GM12878 (cell line): ENCODE measurements at regions not wholly inside any gene's neighbourhood (a gene's known extent, or its start where the extent isn't known, plus 50 kb on each side); places are given as distances from the start of the nearest gene placed in this dataset.

ENCODE experiments used
- BRCA1 ChIP-seq: IDR thresholded peaks from 2 replicates; pipeline ENCODE4 v1.6.1; 2011; ENCODE audit warnings: low read depth, low read length, improper control_type of control experiment
- CTCF ChIP-seq, 3 experiments: IDR thresholded peaks in 2 of 3; conservative IDR thresholded peaks in 1 of 3; 2 replicates each; pipeline ENCODE4 v1.5.1; 2011; ENCODE audit warnings: low read depth in 3 of 3, low read length in 3 of 3, mild to moderate bottlenecking in 3 of 3, control low read depth in 2 of 3, moderate library complexity in 2 of 3, inconsistent platforms in 1 of 3, mixed read lengths in 1 of 3; ENCODE audit not compliant: control insufficient read depth in 2 of 3, insufficient read depth in 1 of 3; ENCODE audit errors: extremely low read depth in 1 of 3
- EZH2 ChIP-seq: IDR thresholded peaks from 2 replicates; pipeline ENCODE4 v1.6.1; 2012; ENCODE audit warnings: low read depth, mild to moderate bottlenecking, control low read depth, inconsistent platforms, low read length, borderline replicate concordance; ENCODE audit not compliant: control insufficient read depth
- MTA2 ChIP-seq: fragments of 450-650 bp; IDR thresholded peaks from 2 replicates; pipeline ENCODE4 v1.6.1; 2016; ENCODE audit warnings: low read depth, mild to moderate bottlenecking, moderate library complexity
- SRF ChIP-seq, 2 experiments: IDR thresholded peaks; 2 replicates each; pipeline ENCODE4 v1.6.1; 2011; ENCODE audit warnings: low read depth in 2 of 2, low read length in 2 of 2, mild to moderate bottlenecking in 1 of 2, moderate library complexity in 1 of 2
- ZBED1 ChIP-seq: IDR thresholded peaks from 2 replicates; pipeline ENCODE4 v1.6.1; 2016; ENCODE audit warnings: borderline replicate concordance
- ZNF274 ChIP-seq: IDR thresholded peaks from one replicate; pipeline ENCODE4 v1.8.0; 2011; ENCODE audit not compliant: insufficient read length, insufficient read depth

GRCh38 chr16:65468133-65468532 lies 346.3 kb upstream of the CDH11 start:
- TF ChIP-seq CTCF (IDR thresholded peaks at IDR 0.05 in 2 of 3, conservative IDR thresholded peaks at IDR 0.05 in 1 of 3; ENCODE audit: control insufficient read depth in 2 of 3, extremely low read depth in 1 of 3, insufficient read depth in 1 of 3, low read depth in 3 of 3, low read length in 3 of 3): no peak
- TF ChIP-seq MTA2: no peak
- TF ChIP-seq ZNF274: no peak
- TF ChIP-seq SRF (IDR thresholded peaks at IDR 0.05; ENCODE audit: low read depth in 2 of 2, low read length in 2 of 2): no peak
- TF ChIP-seq EZH2: no peak
- no peak for TF ChIP-seq ZBED1
- TF ChIP-seq BRCA1: no peak
